ENCODE measurements at regions not wholly inside any gene's neighbourhood (a gene's known extent, or its start where the extent isn't known, plus 50 kb on each side); places are given as distances from the start of the nearest gene placed in this dataset.

- H3K36me3 Mint-ChIP-seq (ENCODE audit: low read depth), result no peaks in the 10 kb centered on the region
- DNase-seq (no peak), ATAC-seq (no peak)
- no peaks in the 10 kb centered on the region for H3K4me1 Mint-ChIP-seq (ENCODE audit: low read depth)
- no peak overlapping the region for H3K27ac Mint-ChIP-seq
- POLR2A ChIA-PET, result no interaction called here
- no peak overlapping the region for H3K4me3 Mint-ChIP-seq
- CTCF ChIA-PET, result no interaction called here
- H3K27me3 Mint-ChIP-seq (ENCODE audit: low read depth), result no peaks in the 10 kb centered on the region
- no peaks in the 10 kb centered on the region for H3K9me3 Mint-ChIP-seq (ENCODE audit: insufficient read depth)
Observed at GRCh38 chr13:72541674-72542073, 185.8 kb downstream of the MZT1 start.

GRCh38 chr13:72540881-72541280 is 186.5 kb downstream of the MZT1 start:
- ChIA-PET POLR2A (no interaction called here), CTCF (no interaction called here)

GRCh38 chr13:72539925-72540324 is 187.5 kb downstream of the MZT1 start:
- H3K9me3 Mint-ChIP-seq (ENCODE audit: insufficient read depth), result no peaks in the 10 kb centered on the region
- DNase-seq, result no peak
- CTCF ChIA-PET, result no interaction called here
- no peaks in the 10 kb centered on the region for H3K27me3 Mint-ChIP-seq (ENCODE audit: low read depth)
- no peak overlapping the region for H3K27ac Mint-ChIP-seq
- no peak overlapping the region for H3K4me3 Mint-ChIP-seq
- H3K4me1 Mint-ChIP-seq (ENCODE audit: low read depth), result no peaks in the 10 kb centered on the region
- POLR2A ChIA-PET, result no interaction called here
- H3K36me3 Mint-ChIP-seq (ENCODE audit: low read depth), result no peaks in the 10 kb centered on the region
- ATAC-seq, result no peak

More at GRCh38 chr13:72540881-72541280, 186.5 kb downstream of the MZT1 start:
- no peak for DNase-seq
- no peaks in the 10 kb centered on the region for H3K36me3 Mint-ChIP-seq (ENCODE audit: low read depth)
- ATAC-seq, result no peak
- H3K27ac Mint-ChIP-seq, result no peak overlapping the region
- no peaks in the 10 kb centered on the region for H3K4me1 Mint-ChIP-seq (ENCODE audit: low read depth)
- H3K4me3 Mint-ChIP-seq, result no peak overlapping the region
- H3K27me3 Mint-ChIP-seq (ENCODE audit: low read depth), result no peaks in the 10 kb centered on the region
- H3K9me3 Mint-ChIP-seq (ENCODE audit: insufficient read depth), result no peaks in the 10 kb centered on the region

GRCh38 chr13:72537782-72538181 is 189.6 kb downstream of the MZT1 start:
- CTCF ChIA-PET, result no interaction called here
- no peaks in the 10 kb centered on the region for H3K27me3 Mint-ChIP-seq (ENCODE audit: low read depth)
- POLR2A ChIA-PET, result no interaction called here
- DNase-seq (no peak), ATAC-seq (no peak)
- no peak overlapping the region for H3K27ac Mint-ChIP-seq
- H3K9me3 Mint-ChIP-seq (ENCODE audit: insufficient read depth), result no peaks in the 10 kb centered on the region
- no peaks in the 10 kb centered on the region for H3K36me3 Mint-ChIP-seq (ENCODE audit: low read depth)
- no peaks in the 10 kb centered on the region for H3K4me1 Mint-ChIP-seq (ENCODE audit: low read depth)
- no peak overlapping the region for H3K4me3 Mint-ChIP-seq

- H3K9me3 Mint-ChIP-seq (ENCODE audit: insufficient read depth), result no peaks in the 10 kb centered on the region
- ChIA-PET CTCF (no interaction called here), POLR2A (no interaction called here)
- no peaks in the 10 kb centered on the region for H3K27me3 Mint-ChIP-seq (ENCODE audit: low read depth)
- no peaks in the 10 kb centered on the region for H3K4me1 Mint-ChIP-seq (ENCODE audit: low read depth)
- ATAC-seq (no peak), DNase-seq (no peak)
- H3K36me3 Mint-ChIP-seq (ENCODE audit: low read depth), result no peaks in the 10 kb centered on the region
- no peak overlapping the region for H3K27ac Mint-ChIP-seq
- H3K4me3 Mint-ChIP-seq, result no peak overlapping the region
Observed at GRCh38 chr13:72537395-72537780, 190.0 kb downstream of the MZT1 start.

- DNase-seq (no peak), ATAC-seq (no peak)
- Mint-ChIP-seq H3K27ac (no peak overlapping the region), H3K36me3 (ENCODE audit: low read depth) (no peaks in the 10 kb centered on the region), H3K4me1 (ENCODE audit: low read depth) (no peaks in the 10 kb centered on the region), H3K4me3 (no peak overlapping the region), H3K9me3 (ENCODE audit: insufficient read depth) (no peaks in the 10 kb centered on the region), H3K27me3 (ENCODE audit: low read depth) (no peaks in the 10 kb centered on the region)
- POLR2A ChIA-PET, result no interaction called here
- CTCF ChIA-PET, result no interaction called here
Observed at GRCh38 chr13:72536714-72537394, 190.6 kb downstream of the MZT1 start.

GRCh38 chr13:72534951-72535640 is 192.3 kb downstream of the MZT1 start:
- Mint-ChIP-seq H3K36me3 (ENCODE audit: low read depth) (no peaks in the 10 kb centered on the region), H3K9me3 (ENCODE audit: insufficient read depth) (no peaks in the 10 kb centered on the region), H3K4me1 (ENCODE audit: low read depth) (no peaks in the 10 kb centered on the region), H3K27me3 (ENCODE audit: low read depth) (no peaks in the 10 kb centered on the region), H3K4me3 (no peak overlapping the region), H3K27ac (no peak overlapping the region)
- ATAC-seq (no peak), DNase-seq (no peak)
- ChIA-PET CTCF (no interaction called here), POLR2A (no interaction called here)

GRCh38 chr13:72530471-72530870 is 197.0 kb downstream of the MZT1 start:
- no peaks in the 10 kb centered on the region for H3K4me1 Mint-ChIP-seq (ENCODE audit: low read depth)
- no peaks in the 10 kb centered on the region for H3K9me3 Mint-ChIP-seq (ENCODE audit: insufficient read depth)
- H3K4me3 Mint-ChIP-seq, result no peak overlapping the region
- ChIA-PET CTCF (no interaction called here), POLR2A (no interaction called here)
- no peaks in the 10 kb centered on the region for H3K27me3 Mint-ChIP-seq (ENCODE audit: low read depth)
- DNase-seq (no peak), ATAC-seq (no peak)
- no peaks in the 10 kb centered on the region for H3K36me3 Mint-ChIP-seq (ENCODE audit: low read depth)
- H3K27ac Mint-ChIP-seq, result no peak overlapping the region

GRCh38 chr13:72527333-72527732 is 200.1 kb downstream of the MZT1 start:
- Mint-ChIP-seq H3K9me3 (ENCODE audit: insufficient read depth) (no peaks in the 10 kb centered on the region), H3K4me3 (no peak overlapping the region), H3K27me3 (ENCODE audit: low read depth) (no peaks in the 10 kb centered on the region), H3K36me3 (ENCODE audit: low read depth) (no peaks in the 10 kb centered on the region), H3K27ac (no peak overlapping the region), H3K4me1 (ENCODE audit: low read depth) (no peaks in the 10 kb centered on the region)
- DNase-seq (no peak), ATAC-seq (no peak)
- ChIA-PET POLR2A (no interaction called here), CTCF (no interaction called here)

- no peak for ATAC-seq
Observed at GRCh38 chr13:72523593-72523992, 203.8 kb downstream of the MZT1 start.

GRCh38 chr13:72523049-72523448 is 204.4 kb downstream of the MZT1 start:
- no peak overlapping the region for H3K27ac Mint-ChIP-seq
- H3K27me3 Mint-ChIP-seq (ENCODE audit: low read depth), result no peaks in the 10 kb centered on the region
- no peaks in the 10 kb centered on the region for H3K9me3 Mint-ChIP-seq (ENCODE audit: insufficient read depth)
- CTCF ChIA-PET, result no interaction called here
- DNase-seq, result no peak
- H3K4me1 Mint-ChIP-seq (ENCODE audit: low read depth), result no peaks in the 10 kb centered on the region
- no peaks in the 10 kb centered on the region for H3K36me3 Mint-ChIP-seq (ENCODE audit: low read depth)
- no peak overlapping the region for H3K4me3 Mint-ChIP-seq
- POLR2A ChIA-PET, result no interaction called here
- ATAC-seq, result no peak

More at GRCh38 chr13:72523593-72523992, 203.8 kb downstream of the MZT1 start:
- ChIA-PET CTCF (no interaction called here), POLR2A (no interaction called here)
- H3K36me3 Mint-ChIP-seq (ENCODE audit: low read depth), result no peaks in the 10 kb centered on the region
- DNase-seq, result no peak
- H3K27ac Mint-ChIP-seq, result no peak overlapping the region
- H3K9me3 Mint-ChIP-seq (ENCODE audit: insufficient read depth), result no peaks in the 10 kb centered on the region
- no peaks in the 10 kb centered on the region for H3K27me3 Mint-ChIP-seq (ENCODE audit: low read depth)
- no peak overlapping the region for H3K4me3 Mint-ChIP-seq
- no peaks in the 10 kb centered on the region for H3K4me1 Mint-ChIP-seq (ENCODE audit: low read depth)

GRCh38 chr13:72521940-72522661 is 205.3 kb downstream of the MZT1 start:
- no peak for ATAC-seq
- Mint-ChIP-seq H3K36me3 (ENCODE audit: low read depth) (no peaks in the 10 kb centered on the region), H3K27me3 (ENCODE audit: low read depth) (no peaks in the 10 kb centered on the region), H3K9me3 (ENCODE audit: insufficient read depth) (no peaks in the 10 kb centered on the region), H3K27ac (no peak overlapping the region), H3K4me3 (no peak overlapping the region), H3K4me1 (ENCODE audit: low read depth) (no peaks in the 10 kb centered on the region)
- ChIA-PET POLR2A (no interaction called here), CTCF (no interaction called here)
- DNase-seq, result no peak
